ENCODE measurements at regions not wholly inside any gene's neighbourhood (a gene's known extent, or its start where the extent isn't known, plus 50 kb on each side); places are given as distances from the start of the nearest gene placed in this dataset.

DNA sequence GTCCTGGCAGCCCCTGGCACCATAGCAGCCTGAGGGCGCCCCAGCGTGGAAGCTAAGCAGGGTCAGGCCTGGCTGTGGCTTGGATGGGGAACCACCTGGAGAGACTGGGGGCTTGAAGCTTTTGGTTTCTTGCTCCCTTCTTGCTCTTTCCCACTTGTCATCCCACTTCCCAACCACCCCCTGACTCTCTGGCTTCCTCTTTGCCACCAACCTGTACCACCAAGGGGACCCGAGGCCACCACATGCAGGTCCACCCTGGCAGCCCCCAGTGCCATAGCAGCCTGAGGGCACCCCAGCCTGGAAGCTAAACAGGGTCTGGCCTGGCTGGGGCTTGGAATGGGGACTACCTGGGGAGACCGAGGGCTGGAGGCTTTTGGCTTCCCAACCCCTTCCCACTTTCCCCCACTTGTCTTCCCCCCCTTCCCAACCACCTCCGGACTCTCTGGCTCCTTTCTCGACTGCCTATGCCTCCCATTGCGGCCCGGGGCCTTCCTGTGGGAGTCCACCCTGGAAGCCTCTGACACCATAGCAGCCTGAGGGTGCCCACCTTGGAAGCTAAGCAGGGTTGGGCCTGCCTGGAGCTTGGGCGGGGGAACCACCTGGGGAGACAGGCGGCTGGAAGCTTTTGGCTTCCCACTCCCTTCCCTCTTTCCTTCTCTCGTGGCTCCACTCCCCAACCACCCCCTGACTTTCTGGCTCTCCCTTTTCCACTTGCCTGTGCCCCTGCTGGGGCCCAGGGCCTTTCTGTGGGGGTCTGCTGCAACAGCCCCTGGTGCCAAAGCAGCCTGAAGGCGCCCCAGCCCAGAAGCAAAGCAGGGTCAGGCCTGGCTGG is 2294.4 kb downstream of the TP53TG3F start:
- Histone ChIP-seq H3K9me2 (replicated peaks; ENCODE audit: control insufficient read depth, low read length) (no peaks in the 10 kb centered on the region), H3F3A (ENCODE audit: control insufficient read depth, insufficient read depth) (no peaks in the 10 kb centered on the region), H4K20me1 (ENCODE audit: control insufficient read depth, insufficient read depth, low read depth, low read length) (no peaks in the 10 kb centered on the region), H3K27ac (ENCODE audit: low read depth, low read length) (no peak overlapping the region), H3K36me3 (ENCODE audit: control insufficient read depth, low read length) (no peaks in the 10 kb centered on the region), H3K4me3 (ENCODE audit: low read length) (no peak overlapping the region), H3K9me3 (ENCODE audit: control insufficient read depth, insufficient read depth, low read length) (peaks cover 21% of the 10 kb centered on the region; the same call in 1 of the 2 replicates), H3K27me3 (ENCODE audit: control insufficient read depth, low read length) (no peaks in the 10 kb centered on the region), H3K4me1 (ENCODE audit: control insufficient read depth, low read length) (no peaks in the 10 kb centered on the region), H3K4me2 (ENCODE audit: low read length) (no peak overlapping the region), H3K79me2 (ENCODE audit: control insufficient read depth, low read length) (no peaks in the 10 kb centered on the region)
- no peak for TF ChIP-seq EZH2phosphoT487 (IDR thresholded peaks at IDR 0.05; ENCODE audit: borderline replicate concordance, low read length)
- TF ChIP-seq, protein P1, sequence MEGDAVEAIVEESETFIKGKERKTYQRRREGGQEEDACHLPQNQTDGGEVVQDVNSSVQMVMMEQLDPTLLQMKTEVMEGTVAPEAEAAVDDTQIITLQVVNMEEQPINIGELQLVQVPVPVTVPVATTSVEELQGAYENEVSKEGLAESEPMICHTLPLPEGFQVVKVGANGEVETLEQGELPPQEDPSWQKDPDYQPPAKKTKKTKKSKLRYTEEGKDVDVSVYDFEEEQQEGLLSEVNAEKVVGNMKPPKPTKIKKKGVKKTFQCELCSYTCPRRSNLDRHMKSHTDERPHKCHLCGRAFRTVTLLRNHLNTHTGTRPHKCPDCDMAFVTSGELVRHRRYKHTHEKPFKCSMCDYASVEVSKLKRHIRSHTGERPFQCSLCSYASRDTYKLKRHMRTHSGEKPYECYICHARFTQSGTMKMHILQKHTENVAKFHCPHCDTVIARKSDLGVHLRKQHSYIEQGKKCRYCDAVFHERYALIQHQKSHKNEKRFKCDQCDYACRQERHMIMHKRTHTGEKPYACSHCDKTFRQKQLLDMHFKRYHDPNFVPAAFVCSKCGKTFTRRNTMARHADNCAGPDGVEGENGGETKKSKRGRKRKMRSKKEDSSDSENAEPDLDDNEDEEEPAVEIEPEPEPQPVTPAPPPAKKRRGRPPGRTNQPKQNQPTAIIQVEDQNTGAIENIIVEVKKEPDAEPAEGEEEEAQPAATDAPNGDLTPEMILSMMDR (IDR thresholded peaks at IDR 0.05; ENCODE audit: low read depth, low read length, poor library complexity, severe bottlenecking), result no peak

DNA sequence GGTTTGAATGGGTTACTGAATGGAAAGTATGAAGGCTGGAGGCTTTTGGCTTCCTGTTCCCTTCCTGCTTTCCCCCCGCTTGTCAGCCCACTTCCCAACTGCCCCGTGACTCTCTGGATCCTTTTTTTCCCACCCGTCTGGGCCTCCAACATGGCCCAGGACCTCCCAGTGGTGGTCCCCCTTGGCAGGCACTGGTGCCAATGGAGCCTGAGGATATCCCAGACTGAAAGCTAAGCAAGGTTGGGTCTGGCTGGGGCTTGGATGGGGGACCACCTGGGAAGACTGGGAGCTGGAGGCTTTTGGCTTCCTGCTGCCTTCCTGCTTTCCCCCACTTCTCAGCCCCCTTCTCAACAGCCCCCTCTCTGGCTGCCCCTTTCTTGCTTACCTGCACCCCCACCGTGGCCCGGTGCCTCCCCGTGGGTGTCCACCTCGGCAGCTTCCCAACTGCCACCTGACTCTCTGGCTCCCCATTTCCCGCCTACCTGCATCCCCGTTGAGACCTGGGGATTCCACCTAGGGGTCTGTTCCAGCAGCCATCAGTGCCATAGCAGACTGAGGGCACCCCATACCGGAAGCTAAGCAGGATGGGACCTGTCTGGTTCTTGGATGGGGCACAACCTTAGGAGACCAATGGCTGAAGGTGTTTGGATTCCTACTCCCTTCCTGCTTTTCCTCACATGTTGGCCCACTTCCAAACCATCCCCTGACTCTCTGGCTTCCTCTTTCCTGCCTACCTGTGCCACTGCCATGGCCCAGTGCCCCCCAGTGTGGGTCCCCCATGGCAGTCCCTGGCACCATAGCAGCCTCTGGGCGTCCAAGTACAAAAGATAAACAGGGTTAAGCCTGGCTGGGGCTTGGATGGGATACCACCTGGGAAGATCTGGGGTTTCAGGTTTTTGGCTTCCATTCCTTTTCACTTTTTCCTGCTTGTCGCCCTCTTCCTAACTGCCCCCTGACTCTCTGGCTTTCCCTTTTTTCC is 2295.3 kb downstream of the TP53TG3F start:
- TF ChIP-seq, protein P1 (IDR thresholded peaks at IDR 0.05; ENCODE audit: low read depth, low read length, poor library complexity, severe bottlenecking), result no peak
- no peak for TF ChIP-seq EZH2phosphoT487 (IDR thresholded peaks at IDR 0.05; ENCODE audit: borderline replicate concordance, low read length)
- Histone ChIP-seq H3K27me3 (ENCODE audit: control insufficient read depth, low read length) (no peaks in the 10 kb centered on the region), H3K9me2 (replicated peaks; ENCODE audit: control insufficient read depth, low read length) (no peaks in the 10 kb centered on the region), H3F3A (ENCODE audit: control insufficient read depth, insufficient read depth) (no peaks in the 10 kb centered on the region), H4K20me1 (ENCODE audit: control insufficient read depth, insufficient read depth, low read depth, low read length) (no peaks in the 10 kb centered on the region), H3K4me1 (ENCODE audit: control insufficient read depth, low read length) (no peaks in the 10 kb centered on the region), H3K27ac (ENCODE audit: low read depth, low read length) (no peak overlapping the region), H3K4me3 (ENCODE audit: low read length) (no peak overlapping the region), H3K36me3 (ENCODE audit: control insufficient read depth, low read length) (no peaks in the 10 kb centered on the region), H3K79me2 (ENCODE audit: control insufficient read depth, low read length) (no peaks in the 10 kb centered on the region), H3K9me3 (ENCODE audit: control insufficient read depth, insufficient read depth, low read length) (peaks cover 21% of the 10 kb centered on the region; the same call in 1 of the 2 replicates), H3K4me2 (ENCODE audit: low read length) (no peak overlapping the region)

DNA sequence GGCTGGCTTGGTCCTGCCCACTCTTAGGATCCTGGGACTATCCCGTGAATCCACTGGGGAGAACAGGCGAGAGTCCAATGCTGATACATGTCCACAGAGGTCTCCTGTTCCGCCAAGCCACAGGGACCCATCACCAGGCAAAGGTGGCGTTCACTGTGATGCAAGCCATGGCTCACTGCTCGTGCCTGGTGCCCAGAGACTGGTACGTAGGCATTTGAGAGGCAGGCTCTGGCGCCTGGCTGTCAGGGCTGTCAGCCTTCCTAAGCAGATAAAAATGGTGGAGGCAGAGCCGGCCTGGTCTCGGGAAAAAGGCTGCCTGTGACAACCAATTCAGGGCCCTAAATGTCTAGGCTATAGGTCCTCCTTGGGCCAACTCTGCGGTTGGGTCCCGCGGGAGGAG is 2329.0 kb downstream of the TP53TG3F start:
- Histone ChIP-seq H3K36me3 (ENCODE audit: control insufficient read depth, low read length) (no peaks in the 10 kb centered on the region), H3K4me2 (ENCODE audit: low read length) (no peak overlapping the region), H3K4me3 (ENCODE audit: low read length) (no peak overlapping the region), H3K4me1 (ENCODE audit: control insufficient read depth, low read length) (no peaks in the 10 kb centered on the region), H4K20me1 (ENCODE audit: control insufficient read depth, insufficient read depth, low read depth, low read length) (no peaks in the 10 kb centered on the region), H3K27me3 (ENCODE audit: control insufficient read depth, low read length) (no peaks in the 10 kb centered on the region), H3K79me2 (ENCODE audit: control insufficient read depth, low read length) (no peaks in the 10 kb centered on the region), H3K9me2 (replicated peaks; ENCODE audit: control insufficient read depth, low read length) (no peaks in the 10 kb centered on the region), H3K9me3 (ENCODE audit: control insufficient read depth, insufficient read depth, low read length) (peaks cover 27% of the 10 kb centered on the region; the same call in 1 of the 2 replicates), H3K27ac (ENCODE audit: low read depth, low read length) (no peak overlapping the region), H3F3A (ENCODE audit: control insufficient read depth, insufficient read depth) (no peaks in the 10 kb centered on the region)
- TF ChIP-seq EZH2phosphoT487 (IDR thresholded peaks at IDR 0.05; ENCODE audit: borderline replicate concordance, low read length), result no peak
- TF ChIP-seq, protein P1 (IDR thresholded peaks at IDR 0.05; ENCODE audit: low read depth, low read length, poor library complexity, severe bottlenecking), result no peak

All from DOHH2 (cell line).